Body of pancreas (tissue), 4 donors: ENCODE measurements at regions not wholly inside any gene's neighbourhood (a gene's known extent, or its start where the extent isn't known, plus 50 kb on each side); places are given as distances from the start of the nearest gene placed in this dataset.

Experiments used
- CTCF ChIP-seq, 7 experiments: fragments of 450-650 bp in 4 of 7; fragments of 200-600 bp in 3 of 7; sonication (generic) in 3 of 7; IDR thresholded peaks; one replicate each; pipeline ENCODE4 v1.5.1; 2016 to 2019; ENCODE audit warnings: antibody characterized with exemption in 7 of 7
- POLR2A ChIP-seq, 3 donors: fragments of 450-650 bp; IDR thresholded peaks; one replicate each; pipeline ENCODE4 v1.6.1; 2016; ENCODE audit warnings: antibody characterized with exemption in 3 of 3, mild to moderate bottlenecking in 2 of 3

GRCh38 chr2:23215016-23215415 is 170.0 kb upstream of the KLHL29 start:
- no peak for TF ChIP-seq CTCF (IDR thresholded peaks at IDR 0.05)
- TF ChIP-seq POLR2A (IDR thresholded peaks at IDR 0.05) = no peak
